HEK293 (cell line): ENCODE measurements at regions not wholly inside any gene's neighbourhood (a gene's known extent, or its start where the extent isn't known, plus 50 kb on each side); places are given as distances from the start of the nearest gene placed in this dataset.

Experiments used
- CTCF ChIA-PET: fragments of 350-600 bp; formaldehyde crosslinking; extraction: SDS; loops from one replicate; lab custom pipeline; 2021; ENCODE audit warnings: antibody characterized with exemption; lab: Yijun Ruan, JAX
- POLR2A ChIA-PET: fragments of 300-600 bp; formaldehyde crosslinking; extraction: SDS; loops from one replicate; lab custom pipeline; 2020; ENCODE audit warnings: antibody characterized with exemption, inconsistent platforms; lab: Yijun Ruan, JAX
- H3K27ac ChIP-seq: fragments of 200-500 bp; sonication (Bioruptor generic); 2 replicates; pipeline ENCODE4 v1.5.1; 2014; ENCODE audit warnings: low read depth, low read length, control low read depth, inconsistent platforms; ENCODE audit errors: extremely low read depth
- H3K36me3 ChIP-seq, 2 experiments: fragments of 200-500 bp in 1 of 2; sonication (Bioruptor generic) in 1 of 2; 1 replicate in 1 of 2; 2 replicates in 1 of 2; pipeline ENCODE4 v1.5.1; 2014 to 2017; ENCODE audit warnings: inconsistent platforms in 2 of 2, low read length in 2 of 2; ENCODE audit not compliant: control insufficient read depth in 2 of 2, insufficient read depth in 1 of 2
- H3K4me1 ChIP-seq: fragments of 200-500 bp; sonication (Bioruptor generic); 2 replicates; pipeline ENCODE4 v1.5.1; 2014; ENCODE audit warnings: mild to moderate bottlenecking, low read length, inconsistent platforms; ENCODE audit not compliant: control insufficient read depth, insufficient read depth
- H3K4me3 ChIP-seq: 2 replicates; pipeline ENCODE4 v1.5.1; 2011; ENCODE audit warnings: low read depth, mild to moderate bottlenecking, control low read depth, low read length, moderate library complexity
- H3K9me3 ChIP-seq: fragments of 200-500 bp; sonication (Bioruptor generic); 2 replicates; pipeline ENCODE4 v1.5.1; 2014; ENCODE audit warnings: low read depth, low read length, inconsistent platforms; ENCODE audit not compliant: control insufficient read depth, insufficient read depth
- FEZF1 ChIP-seq: fragments of 450-650 bp; formaldehyde crosslinking; IDR thresholded peaks from 2 replicates; pipeline ENCODE4 v1.5.1; 2016; ENCODE audit warnings: missing biosample characterization, missing genetic modification characterization
- KLF7 ChIP-seq: fragments of 450-650 bp; formaldehyde crosslinking; IDR thresholded peaks from 2 replicates; pipeline ENCODE4 v1.5.1; 2016; ENCODE audit warnings: missing biosample characterization, missing genetic modification characterization, borderline replicate concordance
- SP2 ChIP-seq: fragments of 450-650 bp; formaldehyde crosslinking; IDR thresholded peaks from 2 replicates; pipeline ENCODE4 v1.5.1; 2016; ENCODE audit warnings: missing biosample characterization, missing genetic modification characterization
- SP3 ChIP-seq: fragments of 450-650 bp; formaldehyde crosslinking; IDR thresholded peaks from 2 replicates; pipeline ENCODE4 v1.5.1; 2016; ENCODE audit warnings: missing biosample characterization, missing genetic modification characterization
- YY1 ChIP-seq: fragments of 450-650 bp; formaldehyde crosslinking; IDR thresholded peaks from 2 replicates; pipeline ENCODE4 v1.5.1; 2018; ENCODE audit warnings: missing biosample characterization, missing genetic modification characterization
- ZIC2 ChIP-seq: fragments of 450-650 bp; formaldehyde crosslinking; IDR thresholded peaks from 2 replicates; pipeline ENCODE4 v1.5.1; 2016; ENCODE audit warnings: missing biosample characterization, missing genetic modification characterization
- ZNF140 ChIP-seq: fragments of 450-650 bp; formaldehyde crosslinking; IDR thresholded peaks from 2 replicates; pipeline ENCODE4 v1.5.1; 2016; ENCODE audit warnings: missing biosample characterization, missing genetic modification characterization
- ZNF202 ChIP-seq: fragments of 450-650 bp; formaldehyde crosslinking; IDR thresholded peaks from 2 replicates; pipeline ENCODE4 v1.5.1; 2016; ENCODE audit warnings: missing biosample characterization, missing genetic modification characterization, borderline replicate concordance
- ZNF274 ChIP-seq, 2 experiments: fragments of 200-500 bp in 1 of 2; fragments of 450-650 bp in 1 of 2; sonication (Bioruptor generic) in 1 of 2; formaldehyde crosslinking in 1 of 2; IDR thresholded peaks; 2 replicates each; pipeline versions ENCODE4 v1.5.1 to v1.6.1; 2014 to 2016; ENCODE audit warnings: borderline replicate concordance in 1 of 2, inconsistent platforms in 1 of 2, low read length in 1 of 2, missing biosample characterization in 1 of 2, missing genetic modification characterization in 1 of 2
- ZNF335 ChIP-seq: fragments of 450-650 bp; formaldehyde crosslinking; conservative IDR thresholded peaks from 2 replicates; pipeline ENCODE4 v1.5.1; 2016; ENCODE audit warnings: missing biosample characterization, missing genetic modification characterization
- ZNF350 ChIP-seq: fragments of 450-650 bp; formaldehyde crosslinking; IDR thresholded peaks from 2 replicates; pipeline ENCODE4 v1.5.0; 2017; ENCODE audit warnings: missing biosample characterization, mild to moderate bottlenecking, missing genetic modification characterization
- ZNF362 ChIP-seq: fragments of 450-650 bp; formaldehyde crosslinking; IDR thresholded peaks from 2 replicates; pipeline ENCODE4 v1.5.1; 2016; ENCODE audit warnings: missing biosample characterization, missing genetic modification characterization
- ZNF433 ChIP-seq: fragments of 450-650 bp; formaldehyde crosslinking; IDR thresholded peaks from 2 replicates; pipeline ENCODE4 v1.5.1; 2016; ENCODE audit warnings: missing biosample characterization, missing genetic modification characterization, low read depth
- ZNF514 ChIP-seq: fragments of 450-650 bp; formaldehyde crosslinking; IDR thresholded peaks from 2 replicates; pipeline ENCODE4 v1.5.1; 2016; ENCODE audit warnings: missing biosample characterization, missing genetic modification characterization
- ZNF660 ChIP-seq: fragments of 450-650 bp; IDR thresholded peaks from 2 replicates; pipeline ENCODE4 v1.5.1; 2018; ENCODE audit warnings: missing biosample characterization, mild to moderate bottlenecking, missing genetic modification characterization
- ZNF664 ChIP-seq: fragments of 450-650 bp; formaldehyde crosslinking; IDR thresholded peaks from 2 replicates; pipeline ENCODE4 v1.5.1; 2016; ENCODE audit warnings: missing biosample characterization, missing genetic modification characterization
- ZXDB ChIP-seq: fragments of 450-650 bp; formaldehyde crosslinking; IDR thresholded peaks from 2 replicates; pipeline ENCODE4 v1.5.1; 2016; ENCODE audit warnings: missing biosample characterization, missing genetic modification characterization
- TF ChIP-seq, protein P1 (sequence below): fragments of 450-650 bp; formaldehyde crosslinking; IDR thresholded peaks from 2 replicates; pipeline ENCODE4 v1.5.1; 2017; ENCODE audit warnings: missing biosample characterization, missing genetic modification characterization
- TF ChIP-seq, protein P2 (sequence below): fragments of 450-650 bp; formaldehyde crosslinking; IDR thresholded peaks from 2 replicates; pipeline ENCODE4 v1.5.0; 2017; ENCODE audit warnings: missing biosample characterization, missing genetic modification characterization, borderline replicate concordance
- TF ChIP-seq, protein P3 (sequence below): fragments of 450-650 bp; formaldehyde crosslinking; IDR thresholded peaks from 2 replicates; pipeline ENCODE4 v1.5.1; 2016; ENCODE audit warnings: missing biosample characterization, missing genetic modification characterization
- TF ChIP-seq, protein P4 (sequence below): fragments of 450-650 bp; formaldehyde crosslinking; IDR thresholded peaks from 2 replicates; pipeline ENCODE4 v1.5.1; 2016; ENCODE audit warnings: missing biosample characterization, missing genetic modification characterization

DNA sequence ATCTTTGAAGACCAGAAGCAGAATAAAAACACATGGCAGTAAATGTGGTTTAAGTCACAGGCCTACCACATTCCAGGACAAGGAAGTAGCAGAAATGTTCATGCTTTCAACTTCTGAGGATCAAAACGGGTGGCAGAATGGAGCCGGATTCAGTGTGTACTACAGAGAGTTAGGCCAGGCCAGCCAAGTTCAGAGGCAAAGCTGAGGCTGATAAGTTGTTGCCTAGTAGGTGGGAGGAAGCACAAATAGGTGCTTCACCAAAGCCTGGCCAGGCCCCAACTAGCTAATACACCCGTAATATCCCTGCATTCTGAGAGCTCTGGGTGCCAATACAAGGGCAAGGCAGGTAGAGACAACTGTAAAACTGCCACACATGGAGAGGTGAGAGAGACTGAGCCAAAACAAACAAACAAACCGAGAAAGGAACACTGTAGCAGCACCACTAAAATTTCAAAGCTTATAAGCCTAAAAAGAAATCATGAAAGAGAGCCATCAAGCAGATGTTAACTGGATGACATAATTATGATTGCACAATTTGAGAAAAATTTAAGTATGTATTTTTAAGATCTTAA is 156.4 kb upstream of the CBLB start (continued):
- TF ChIP-seq ZNF274 (IDR thresholded peaks at IDR 0.05; ENCODE audit: low read length) (no peak), ZNF274 (tag by site-specific recombination; IDR thresholded peaks at IDR 0.05; ENCODE audit: borderline replicate concordance) (no peak), ZNF335 (tag by site-specific recombination) (0 out of 2 replicates have a peak, but pooled peaks have one; percentile 17), SP2 (tag by site-specific recombination) (no peak), ZNF433 (no peak), FEZF1 (tag by site-specific recombination) (peak; percentile 26; the same call in 1 of the 2 replicates), SP3 (no peak), YY1 (tag by site-specific recombination) (no peak), ZNF660 (tag by site-specific recombination) (no peak), ZXDB (tag by site-specific recombination) (0 out of 2 replicates have a peak, but pooled peaks have one; percentile 29)
- TF ChIP-seq, protein P1, sequence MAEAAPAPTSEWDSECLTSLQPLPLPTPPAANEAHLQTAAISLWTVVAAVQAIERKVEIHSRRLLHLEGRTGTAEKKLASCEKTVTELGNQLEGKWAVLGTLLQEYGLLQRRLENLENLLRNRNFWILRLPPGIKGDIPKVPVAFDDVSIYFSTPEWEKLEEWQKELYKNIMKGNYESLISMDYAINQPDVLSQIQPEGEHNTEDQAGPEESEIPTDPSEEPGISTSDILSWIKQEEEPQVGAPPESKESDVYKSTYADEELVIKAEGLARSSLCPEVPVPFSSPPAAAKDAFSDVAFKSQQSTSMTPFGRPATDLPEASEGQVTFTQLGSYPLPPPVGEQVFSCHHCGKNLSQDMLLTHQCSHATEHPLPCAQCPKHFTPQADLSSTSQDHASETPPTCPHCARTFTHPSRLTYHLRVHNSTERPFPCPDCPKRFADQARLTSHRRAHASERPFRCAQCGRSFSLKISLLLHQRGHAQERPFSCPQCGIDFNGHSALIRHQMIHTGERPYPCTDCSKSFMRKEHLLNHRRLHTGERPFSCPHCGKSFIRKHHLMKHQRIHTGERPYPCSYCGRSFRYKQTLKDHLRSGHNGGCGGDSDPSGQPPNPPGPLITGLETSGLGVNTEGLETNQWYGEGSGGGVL = no peak

GRCh38 chr3:106029954-106030626 is 161.3 kb upstream of the CBLB start:
- H3K4me3 ChIP-seq = no peak overlapping the region
- H3K9me3 ChIP-seq = no peaks in the 10 kb centered on the region
- no peaks in the 10 kb centered on the region for H3K4me1 ChIP-seq
- ChIA-PET POLR2A (no interaction called here), CTCF (interaction anchor here (0.6 kb wide), 1 partner anchor 16 kb away, joined by 4 read pairs; no protein-coding TSS in a partner anchor)
- TF ChIP-seq, protein P2, sequence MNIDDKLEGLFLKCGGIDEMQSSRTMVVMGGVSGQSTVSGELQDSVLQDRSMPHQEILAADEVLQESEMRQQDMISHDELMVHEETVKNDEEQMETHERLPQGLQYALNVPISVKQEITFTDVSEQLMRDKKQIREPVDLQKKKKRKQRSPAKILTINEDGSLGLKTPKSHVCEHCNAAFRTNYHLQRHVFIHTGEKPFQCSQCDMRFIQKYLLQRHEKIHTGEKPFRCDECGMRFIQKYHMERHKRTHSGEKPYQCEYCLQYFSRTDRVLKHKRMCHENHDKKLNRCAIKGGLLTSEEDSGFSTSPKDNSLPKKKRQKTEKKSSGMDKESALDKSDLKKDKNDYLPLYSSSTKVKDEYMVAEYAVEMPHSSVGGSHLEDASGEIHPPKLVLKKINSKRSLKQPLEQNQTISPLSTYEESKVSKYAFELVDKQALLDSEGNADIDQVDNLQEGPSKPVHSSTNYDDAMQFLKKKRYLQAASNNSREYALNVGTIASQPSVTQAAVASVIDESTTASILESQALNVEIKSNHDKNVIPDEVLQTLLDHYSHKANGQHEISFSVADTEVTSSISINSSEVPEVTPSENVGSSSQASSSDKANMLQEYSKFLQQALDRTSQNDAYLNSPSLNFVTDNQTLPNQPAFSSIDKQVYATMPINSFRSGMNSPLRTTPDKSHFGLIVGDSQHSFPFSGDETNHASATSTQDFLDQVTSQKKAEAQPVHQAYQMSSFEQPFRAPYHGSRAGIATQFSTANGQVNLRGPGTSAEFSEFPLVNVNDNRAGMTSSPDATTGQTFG (tag by site-specific recombination) = no peak
- TF ChIP-seq ZNF514 (tag by site-specific recombination) = no peak
- TF ChIP-seq ZNF362 = no peak
- H3K27ac ChIP-seq = no peak overlapping the region
- no peaks in the 10 kb centered on the region for H3K36me3 ChIP-seq

- Histone ChIP-seq H3K4me3 (no peak overlapping the region), H3K4me1 (no peaks in the 10 kb centered on the region), H3K27ac (no peak overlapping the region), H3K36me3 (no peaks in the 10 kb centered on the region), H3K9me3 (no peaks in the 10 kb centered on the region)
- POLR2A ChIA-PET = no interaction called here
- CTCF ChIA-PET = interaction anchor here (0.6 kb wide), 1 partner anchor 153 kb away, joined by 3 read pairs; no protein-coding TSS in a partner anchor
- TF ChIP-seq ZNF140 (tag by site-specific recombination) (no peak), ZNF335 (tag by site-specific recombination) (no peak), ZNF202 (tag by site-specific recombination) (no peak), KLF7 (no peak), ZNF350 (tag by site-specific recombination) (no peak), ZIC2 (no peak), ZNF664 (no peak)
- TF ChIP-seq, protein P3, sequence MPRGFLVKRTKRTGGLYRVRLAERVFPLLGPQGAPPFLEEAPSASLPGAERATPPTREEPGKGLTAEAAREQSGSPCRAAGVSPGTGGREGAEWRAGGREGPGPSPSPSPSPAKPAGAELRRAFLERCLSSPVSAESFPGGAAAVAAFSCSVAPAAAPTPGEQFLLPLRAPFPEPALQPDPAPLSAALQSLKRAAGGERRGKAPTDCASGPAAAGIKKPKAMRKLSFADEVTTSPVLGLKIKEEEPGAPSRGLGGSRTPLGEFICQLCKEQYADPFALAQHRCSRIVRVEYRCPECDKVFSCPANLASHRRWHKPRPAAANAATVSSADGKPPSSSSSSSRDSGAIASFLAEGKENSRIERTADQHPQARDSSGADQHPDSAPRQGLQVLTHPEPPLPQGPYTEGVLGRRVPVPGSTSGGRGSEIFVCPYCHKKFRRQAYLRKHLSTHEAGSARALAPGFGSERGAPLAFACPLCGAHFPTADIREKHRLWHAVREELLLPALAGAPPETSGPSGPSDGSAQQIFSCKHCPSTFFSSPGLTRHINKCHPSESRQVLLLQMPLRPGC (tag by site-specific recombination) = no peak
- TF ChIP-seq, protein P4, sequence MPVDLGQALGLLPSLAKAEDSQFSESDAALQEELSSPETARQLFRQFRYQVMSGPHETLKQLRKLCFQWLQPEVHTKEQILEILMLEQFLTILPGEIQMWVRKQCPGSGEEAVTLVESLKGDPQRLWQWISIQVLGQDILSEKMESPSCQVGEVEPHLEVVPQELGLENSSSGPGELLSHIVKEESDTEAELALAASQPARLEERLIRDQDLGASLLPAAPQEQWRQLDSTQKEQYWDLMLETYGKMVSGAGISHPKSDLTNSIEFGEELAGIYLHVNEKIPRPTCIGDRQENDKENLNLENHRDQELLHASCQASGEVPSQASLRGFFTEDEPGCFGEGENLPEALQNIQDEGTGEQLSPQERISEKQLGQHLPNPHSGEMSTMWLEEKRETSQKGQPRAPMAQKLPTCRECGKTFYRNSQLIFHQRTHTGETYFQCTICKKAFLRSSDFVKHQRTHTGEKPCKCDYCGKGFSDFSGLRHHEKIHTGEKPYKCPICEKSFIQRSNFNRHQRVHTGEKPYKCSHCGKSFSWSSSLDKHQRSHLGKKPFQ (tag by site-specific recombination) = no peak
These were observed 161.8 kb upstream of the CBLB start for GRCh38 chr3:106030627-106030963.
